GM18511 (cell line): ENCODE measurements at regions not wholly inside any gene's neighbourhood (a gene's known extent, or its start where the extent isn't known, plus 50 kb on each side); places are given as distances from the start of the nearest gene placed in this dataset.

Source experiments
- ATAC-seq: cut with Tn5 transposase; IDR thresholded peaks from one replicate; pipeline ENCODE4 v1.9.1; 2021; ENCODE audit warnings: mild to moderate bottlenecking, moderate library complexity; ENCODE audit not compliant: unreplicated experiment

DNA sequence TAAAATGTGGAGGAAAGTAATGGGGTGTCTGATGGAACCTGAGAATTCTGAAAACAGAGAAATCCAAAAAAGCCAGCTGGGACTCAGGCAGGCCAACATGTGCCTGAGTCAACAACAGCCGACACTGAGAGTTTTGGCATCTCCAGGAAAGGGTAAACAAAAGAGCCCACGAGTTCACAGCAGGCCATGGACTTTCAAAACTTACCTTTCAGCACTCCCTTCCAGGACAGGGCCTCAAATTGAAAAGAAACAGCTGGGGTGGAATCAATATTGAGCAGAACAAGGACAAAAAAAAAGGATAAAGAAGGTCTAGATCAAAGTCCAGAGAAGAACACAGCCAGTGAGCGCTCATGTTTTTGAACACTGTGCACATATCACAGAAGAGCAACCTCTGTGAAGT is 735.4 kb upstream of the GRM7 start:
- no peak for ATAC-seq

DNA sequence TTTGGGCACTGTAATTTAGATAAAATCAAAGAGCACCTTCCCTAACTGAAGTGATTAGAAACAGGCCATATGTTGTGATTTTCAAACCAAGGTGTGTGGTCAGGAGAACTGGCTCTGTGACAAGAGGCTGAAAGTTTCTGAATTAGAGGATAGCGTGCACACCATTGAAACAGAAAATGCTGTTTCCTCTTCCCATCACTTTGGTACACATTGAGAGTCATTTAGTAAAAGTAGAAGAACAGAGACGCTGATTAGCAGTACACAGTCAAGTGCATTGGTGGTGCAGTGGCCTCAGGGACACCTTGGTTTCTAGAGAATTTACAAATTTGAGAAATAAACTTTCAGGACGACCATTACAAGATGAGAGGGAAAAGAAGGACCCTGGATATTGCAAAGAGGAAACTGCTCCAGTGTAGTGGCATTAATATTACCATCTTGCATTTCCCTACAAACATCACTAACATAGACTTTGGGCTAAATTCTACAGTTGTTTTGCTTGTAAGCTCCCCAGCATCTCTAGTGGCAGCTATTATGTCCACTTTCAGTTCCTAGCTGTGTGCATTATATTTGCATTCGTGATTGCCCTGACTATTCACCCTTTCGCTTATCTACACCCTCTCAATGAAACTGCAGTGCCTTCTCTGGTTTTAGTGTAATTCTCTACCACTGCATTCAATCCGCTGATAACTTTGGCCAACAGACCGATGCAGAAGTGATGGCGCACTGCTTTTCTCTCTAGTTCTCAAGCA is 728.1 kb upstream of the GRM7 start:
- ATAC-seq: peak; percentile 82

DNA sequence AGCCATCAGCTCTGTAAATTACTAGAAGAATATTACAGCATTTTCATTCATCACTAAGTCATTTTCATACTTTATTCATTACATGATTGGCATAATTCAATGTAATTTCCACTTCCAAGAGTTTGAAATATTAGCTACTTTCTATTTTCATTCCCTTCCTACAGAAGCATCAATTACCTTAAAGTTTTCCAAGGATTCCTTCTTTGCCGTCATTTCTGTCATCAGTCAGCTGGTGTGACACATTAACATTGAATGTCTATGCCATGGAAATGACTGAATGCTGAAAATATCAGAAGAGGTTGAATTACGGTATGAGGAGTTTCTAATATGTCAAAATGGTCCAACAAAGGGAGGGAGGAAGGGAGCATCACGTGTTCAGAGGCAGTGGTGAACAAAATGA is 718.2 kb upstream of the GRM7 start:
- ATAC-seq: no peak

DNA sequence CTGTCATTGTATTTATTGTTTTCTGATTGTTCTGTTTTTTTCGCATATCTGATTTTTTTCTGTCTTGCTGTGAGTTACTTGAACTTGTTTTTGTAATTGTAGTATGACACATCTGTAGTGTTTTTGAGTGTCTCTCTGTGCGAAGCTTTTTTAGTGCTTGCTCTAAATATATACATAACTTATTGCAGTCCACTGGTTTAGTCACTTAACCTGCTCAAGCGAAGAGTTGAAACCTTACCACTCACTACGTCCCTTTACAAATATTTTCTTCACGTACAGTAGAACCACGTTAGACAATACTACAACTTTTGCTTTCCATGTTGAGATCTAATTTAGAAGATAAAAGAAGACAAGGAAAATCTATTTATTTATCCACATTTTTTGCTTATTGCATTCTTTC is 713.0 kb upstream of the GRM7 start:
- ATAC-seq: no peak

DNA sequence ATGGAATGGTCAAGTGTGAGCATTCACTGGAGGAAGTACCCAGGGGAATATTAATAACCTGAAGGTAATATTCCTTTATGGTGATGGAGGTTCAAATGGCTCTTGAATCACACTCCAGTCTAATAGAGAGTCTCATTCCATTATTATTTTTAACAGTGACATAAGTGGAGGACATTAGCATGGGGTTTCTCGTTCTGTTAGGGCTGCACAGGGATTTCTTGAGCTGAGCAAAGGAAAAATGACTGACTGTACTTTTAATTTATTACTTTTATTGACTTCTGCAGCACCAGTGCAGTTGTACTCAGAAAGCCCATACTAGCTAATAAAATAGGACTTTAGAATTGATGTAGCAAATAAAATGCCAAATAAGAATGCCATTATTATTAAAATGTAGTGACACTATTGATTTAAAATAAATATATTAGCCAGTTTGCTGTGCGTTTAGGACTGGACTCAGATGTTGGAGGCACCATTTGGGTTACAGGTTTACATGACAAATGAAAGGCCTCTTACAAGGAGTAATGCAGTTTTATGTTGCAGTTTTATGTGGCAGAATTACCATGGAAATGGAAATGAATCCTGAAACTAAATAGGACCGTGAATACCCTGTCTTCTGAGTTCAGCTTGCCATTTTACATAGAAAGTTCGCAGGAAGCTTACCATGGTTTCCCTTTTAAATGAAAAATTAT is 705.1 kb upstream of the GRM7 start:
- no peak for ATAC-seq

DNA sequence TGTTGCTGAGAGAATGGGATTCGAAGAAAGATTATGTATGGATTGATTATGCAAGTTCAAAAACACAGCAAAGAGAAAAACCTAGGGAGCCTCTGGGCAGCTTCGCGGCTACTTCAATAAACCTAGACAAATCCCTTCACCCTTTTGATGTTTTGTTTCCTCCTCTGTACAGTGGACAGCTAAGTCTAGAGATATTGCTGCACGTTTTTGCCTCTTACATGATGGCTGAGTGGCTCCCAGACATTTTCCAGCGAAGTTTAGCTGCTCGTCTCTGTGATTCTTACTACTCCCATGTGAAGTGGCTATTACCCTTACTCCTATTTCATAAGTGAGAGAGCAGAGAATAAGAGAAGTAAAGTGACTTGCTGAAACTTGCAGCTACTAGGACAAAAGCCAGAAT is 695.0 kb upstream of the GRM7 start:
- ATAC-seq: no peak

DNA sequence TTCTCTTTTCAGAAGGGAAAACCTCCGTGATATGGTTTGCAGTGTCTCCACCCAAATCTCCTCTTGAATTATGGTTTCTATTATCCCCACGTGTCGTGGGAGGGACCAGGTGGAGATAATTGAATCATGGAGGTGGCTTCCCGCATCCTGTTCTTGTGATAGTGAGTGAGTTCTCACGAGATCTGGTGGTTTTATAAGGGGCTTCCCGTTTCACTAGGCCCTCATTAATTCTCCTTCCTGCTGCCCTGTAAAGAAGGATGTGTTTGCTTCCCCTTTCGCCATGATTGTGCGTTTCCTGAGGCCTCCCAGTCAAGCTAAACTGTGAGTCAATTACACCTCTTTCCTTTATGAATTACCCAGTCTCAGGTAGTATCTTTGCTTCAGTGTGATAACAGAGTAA is 692.7 kb upstream of the GRM7 start:
- ATAC-seq: no peak

DNA sequence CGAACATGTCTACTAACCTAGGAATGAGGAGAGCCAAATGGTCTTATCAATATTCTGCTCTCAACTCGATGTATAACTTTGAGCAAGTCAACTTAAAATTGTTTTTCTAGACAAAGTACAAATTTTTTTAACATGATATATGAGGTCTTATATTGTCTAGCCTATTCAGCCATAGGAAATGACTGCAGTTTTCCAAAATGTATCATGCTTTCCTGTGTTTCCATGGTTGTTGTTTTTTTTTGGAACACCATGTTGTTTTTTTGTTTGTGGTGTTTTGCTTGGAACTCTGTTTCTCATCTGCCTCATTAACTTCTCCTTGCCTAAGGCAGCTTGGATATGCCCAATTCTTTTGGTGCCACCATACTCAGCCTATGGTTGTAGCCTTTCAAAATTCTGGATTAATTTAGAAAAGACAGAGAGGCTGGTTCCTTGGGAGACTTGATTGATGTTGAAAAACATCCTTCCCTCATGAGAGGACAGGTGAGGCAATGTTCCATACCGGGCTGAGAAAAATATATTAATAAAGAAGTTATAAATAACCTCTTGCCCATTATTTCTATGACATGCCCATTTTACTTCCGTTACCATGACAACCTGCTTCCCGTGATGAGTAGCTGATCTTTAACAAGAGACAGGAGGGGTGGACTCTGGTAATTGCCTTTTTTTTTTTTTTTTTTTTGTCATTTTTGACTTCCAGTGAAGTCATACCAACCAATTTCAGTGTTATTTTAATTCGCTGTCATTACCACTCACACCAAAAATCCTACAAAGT is 687.9 kb upstream of the GRM7 start:
- no peak for ATAC-seq

DNA sequence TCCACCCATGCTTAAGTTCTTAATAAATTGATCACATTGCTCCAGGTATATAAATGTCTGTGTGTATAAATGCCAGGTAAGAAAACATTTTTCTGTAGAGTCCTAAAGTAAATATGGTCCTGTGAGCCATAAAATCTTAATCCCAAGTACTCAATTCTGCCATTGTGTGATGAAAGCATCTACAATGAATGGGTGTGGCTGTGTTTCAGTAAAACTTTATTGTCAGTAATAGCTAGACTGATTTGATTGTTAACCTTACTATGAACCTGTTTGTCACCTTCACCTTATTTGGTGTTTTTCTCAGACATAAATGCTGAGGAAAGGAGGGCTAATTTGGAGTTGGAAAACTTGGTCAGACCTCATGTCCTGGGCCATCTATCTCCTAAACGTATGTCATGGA is 683.5 kb upstream of the GRM7 start:
- ATAC-seq: no peak

DNA sequence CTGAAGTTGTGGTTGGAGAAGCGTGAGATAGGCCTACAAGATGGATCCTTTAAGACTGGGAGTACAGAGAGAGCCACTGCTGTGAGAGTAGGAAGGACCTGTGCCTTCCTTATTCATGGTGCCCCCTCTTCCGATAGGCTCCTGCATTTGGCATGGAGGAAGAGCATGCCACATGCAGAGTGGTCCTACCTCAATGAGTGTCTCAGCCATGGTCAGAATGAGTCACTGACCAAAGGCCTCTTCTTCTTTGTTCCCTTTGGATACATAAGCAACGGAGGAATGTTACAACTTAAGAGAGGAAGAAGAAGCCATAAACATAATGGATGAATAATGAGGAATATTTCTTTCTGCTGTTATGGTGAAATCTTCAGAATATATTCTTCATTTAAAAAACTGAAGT is 681.2 kb upstream of the GRM7 start:
- no peak for ATAC-seq

DNA sequence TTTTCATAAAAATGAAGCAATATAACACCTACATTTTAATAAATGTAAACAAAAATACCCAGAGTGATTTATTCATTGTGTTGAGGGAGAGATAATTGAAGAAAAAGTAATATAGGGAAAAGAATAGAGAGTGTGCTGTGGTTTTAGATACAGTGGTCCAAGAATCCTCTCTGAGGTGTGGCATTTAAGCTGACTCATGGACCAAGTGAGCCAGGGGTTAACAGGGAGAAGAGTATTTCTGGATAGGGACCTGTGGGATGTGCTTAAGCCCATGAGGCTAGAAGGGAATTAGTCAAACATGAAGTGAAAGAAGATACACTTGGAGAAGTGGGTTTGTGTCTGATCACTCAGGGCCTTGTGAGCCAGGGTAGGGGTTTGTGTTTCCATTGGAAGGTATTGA is 680.7 kb upstream of the GRM7 start:
- no peak for ATAC-seq

DNA sequence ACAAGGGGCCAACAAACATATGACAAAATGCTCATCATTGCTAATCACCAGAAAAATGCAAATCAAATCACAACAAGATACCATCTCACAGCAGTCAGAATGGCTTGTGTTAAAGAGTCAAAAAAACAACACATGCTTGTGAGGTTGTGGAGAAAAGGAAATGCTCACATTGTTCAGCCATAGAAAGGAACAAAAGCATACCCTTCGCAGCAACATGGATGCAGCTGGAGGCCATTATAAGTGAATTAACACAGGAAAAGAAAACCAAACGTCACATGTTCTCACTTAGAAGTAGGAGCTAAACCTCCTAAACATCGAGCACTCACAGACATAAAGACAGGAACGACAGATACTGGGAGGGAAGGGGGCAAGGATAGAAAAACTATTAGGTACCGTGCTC is 678.4 kb upstream of the GRM7 start:
- ATAC-seq: no peak

DNA sequence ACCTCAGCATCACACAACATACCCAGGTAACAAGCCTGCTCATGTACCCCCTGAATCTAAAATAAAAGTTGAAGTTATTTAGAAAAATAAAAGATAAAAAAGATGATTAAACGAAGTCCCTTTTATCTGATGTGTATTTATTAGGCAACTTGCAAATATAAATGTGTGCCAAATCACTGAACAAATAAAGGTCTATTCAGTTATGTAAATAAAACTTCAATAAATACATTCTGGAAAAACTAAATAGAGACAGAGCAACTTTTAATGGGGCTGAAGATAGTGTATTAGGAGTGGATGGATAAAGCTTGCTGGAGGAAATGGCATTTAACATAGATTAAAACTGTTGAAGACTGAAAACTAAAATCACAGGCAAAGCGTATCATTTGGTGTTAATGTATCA is 678.0 kb upstream of the GRM7 start:
- ATAC-seq: no peak

DNA sequence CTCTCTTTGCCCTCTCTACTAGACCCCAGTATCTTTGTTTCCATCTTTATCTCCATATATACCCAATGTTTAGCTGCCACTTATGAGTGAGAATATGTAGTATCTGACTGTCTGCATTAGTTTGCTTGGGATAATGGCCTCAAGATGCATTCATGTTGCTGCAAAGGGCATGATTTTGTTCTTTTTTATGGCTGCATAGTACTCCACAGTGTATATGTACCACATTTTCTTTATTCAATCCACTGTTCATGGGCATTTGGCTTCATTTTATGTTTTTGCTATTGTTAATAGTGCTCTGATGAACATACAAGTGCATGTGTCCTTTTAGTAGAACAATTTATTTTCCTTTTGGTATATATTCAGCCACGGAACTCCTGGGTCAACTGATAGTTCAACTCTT is 671.5 kb upstream of the GRM7 start:
- no peak for ATAC-seq

DNA sequence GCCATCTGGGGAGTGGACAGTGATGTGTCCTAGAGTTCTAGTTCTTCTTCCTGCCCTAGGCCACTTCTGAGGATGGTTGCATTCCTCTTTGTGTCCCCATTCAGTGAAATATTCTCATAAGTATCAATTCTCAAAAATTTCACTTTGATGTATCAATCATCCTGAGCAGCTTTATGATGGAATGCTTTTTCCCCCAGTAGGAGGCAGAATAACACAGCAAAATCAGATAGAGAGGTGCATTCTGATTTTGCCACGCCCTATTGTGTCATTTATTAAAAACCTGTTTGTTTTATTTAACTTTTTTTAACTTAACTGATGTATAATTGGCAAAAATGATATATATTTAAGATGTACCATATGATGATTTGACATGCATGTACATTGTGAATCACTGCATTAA is 656.0 kb upstream of the GRM7 start:
- ATAC-seq: no peak

DNA sequence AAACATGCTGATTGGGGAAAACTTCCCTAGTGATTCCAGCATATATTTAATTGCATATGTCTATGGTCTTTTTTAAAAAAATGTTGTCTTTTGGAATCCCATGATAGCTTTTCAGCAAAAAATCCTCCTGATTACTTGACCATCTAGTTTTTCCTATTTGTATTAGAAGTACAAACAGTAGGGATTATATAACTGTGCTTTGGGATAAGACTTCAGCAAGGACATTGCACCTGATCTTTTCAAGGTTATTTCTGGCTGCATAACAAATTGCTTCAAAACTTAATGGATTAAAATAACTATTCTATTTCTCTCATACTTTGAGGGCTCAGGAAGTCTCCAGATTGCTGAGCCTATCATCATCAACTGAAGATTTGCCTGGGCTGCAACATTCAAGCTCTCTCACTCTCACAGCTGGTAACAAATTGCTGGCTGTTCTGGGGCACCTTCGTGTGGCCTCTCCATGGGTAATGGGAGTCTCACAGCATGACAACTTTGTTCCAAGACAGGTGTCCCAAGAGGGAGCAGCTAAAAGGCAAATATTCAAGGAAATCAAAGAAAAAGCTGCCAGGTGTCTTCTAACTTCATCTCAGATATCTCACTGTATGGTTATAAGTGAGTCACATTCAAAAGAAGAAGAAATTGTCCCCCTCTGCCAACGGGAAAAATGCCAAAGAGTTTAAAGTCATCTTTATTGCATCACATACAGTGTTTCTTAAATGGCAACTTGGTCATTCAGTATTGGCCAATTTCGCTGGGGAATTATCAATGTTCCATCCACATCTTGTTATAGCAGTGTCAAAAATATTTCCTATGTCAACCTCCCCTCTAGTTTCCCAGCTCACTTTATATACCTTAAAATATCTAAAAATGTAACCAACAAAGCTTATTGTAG is 644.5 kb upstream of the GRM7 start:
- no peak for ATAC-seq

DNA sequence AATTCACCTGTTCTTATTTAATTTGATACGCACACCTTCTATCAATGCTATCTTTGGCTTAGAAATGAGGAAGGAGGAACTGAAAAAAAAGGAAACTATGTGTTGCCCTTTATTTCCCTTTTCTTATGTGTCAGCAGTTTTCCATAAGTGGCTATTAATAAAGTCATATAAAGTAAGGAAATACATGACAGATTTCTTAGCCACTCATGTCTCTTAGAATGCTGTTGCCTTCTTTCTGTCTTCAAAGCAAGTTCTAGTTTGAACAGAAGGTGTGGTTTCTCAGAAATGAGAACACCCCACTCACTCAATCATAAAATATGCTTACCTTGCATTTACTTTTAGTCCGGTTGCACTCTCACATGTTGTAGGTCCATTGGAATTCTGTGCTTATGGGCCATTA is 640.5 kb upstream of the GRM7 start:
- no peak for ATAC-seq

DNA sequence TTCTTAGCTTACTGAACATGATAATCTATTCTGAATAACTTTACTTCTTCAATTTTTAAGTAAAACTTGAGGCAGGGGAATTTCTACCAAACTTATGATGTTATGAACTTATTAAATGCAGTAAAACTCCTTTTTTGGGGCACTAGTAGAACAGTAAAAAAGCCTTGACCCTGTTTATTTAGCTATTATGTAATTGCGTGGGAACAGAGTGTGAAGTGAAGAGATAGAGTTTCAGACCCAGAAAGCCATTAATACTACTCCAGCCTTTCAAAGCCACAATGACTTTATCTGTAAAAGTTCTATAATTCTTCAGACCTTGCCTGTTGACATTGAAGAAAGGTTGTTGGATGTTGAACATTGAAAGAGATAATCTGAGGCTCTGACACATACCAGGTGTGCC is 638.8 kb upstream of the GRM7 start:
- no peak for ATAC-seq

DNA sequence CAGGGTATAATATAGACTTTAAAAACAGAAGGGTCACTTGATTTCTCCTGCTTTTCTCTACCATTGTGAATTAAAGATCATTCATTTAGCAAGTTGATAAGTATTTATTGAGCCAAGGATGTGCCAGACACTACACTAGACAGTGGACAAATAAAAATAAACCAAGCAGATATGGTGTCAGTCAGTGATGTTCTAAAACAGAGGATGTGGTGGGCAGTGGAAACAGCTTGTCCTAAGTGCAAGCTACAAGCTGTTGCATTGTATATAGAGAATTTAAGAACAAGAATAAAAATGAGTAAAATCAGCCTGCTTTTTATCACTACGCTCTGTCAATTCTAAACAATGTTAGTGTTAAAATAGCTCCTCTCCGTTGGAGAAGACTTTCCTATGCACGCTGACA is 637.3 kb upstream of the GRM7 start:
- ATAC-seq: no peak

DNA sequence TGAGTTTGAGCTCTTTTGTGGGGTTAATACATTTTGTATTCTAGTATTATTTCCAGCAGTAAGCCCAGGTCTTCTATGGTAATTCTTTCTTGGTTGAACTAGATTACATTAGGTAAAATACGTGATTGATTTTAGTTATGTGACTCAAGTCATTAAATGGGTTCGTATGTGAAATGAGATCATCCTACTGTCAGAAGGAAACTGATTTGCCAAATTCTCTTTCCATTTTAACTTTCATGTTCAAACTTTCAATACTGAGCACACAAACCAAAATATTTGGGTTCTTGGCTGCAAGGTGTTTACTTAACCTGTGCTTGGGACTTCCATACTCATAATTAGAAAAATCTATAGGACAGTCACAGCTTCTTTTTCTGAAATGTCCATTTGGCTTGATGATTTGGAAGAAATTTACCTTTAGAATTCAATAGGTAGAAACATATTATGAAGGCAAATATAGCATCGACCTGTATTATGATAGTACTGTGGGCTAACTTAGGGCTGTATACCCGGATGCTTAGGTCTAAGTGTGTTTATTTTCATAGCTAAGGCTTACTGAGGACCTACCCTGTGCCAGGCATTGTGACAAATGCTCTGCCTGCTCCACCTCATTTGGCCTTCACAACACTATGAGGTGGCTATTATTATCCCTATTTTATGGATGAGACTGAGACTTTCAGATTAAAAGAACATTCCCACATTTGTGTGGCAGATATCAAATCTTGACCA is 631.8 kb upstream of the GRM7 start:
- ATAC-seq: peak; percentile 44
